GM12878 (cell line): ENCODE measurements at regions not wholly inside any gene's neighbourhood (a gene's known extent, or its start where the extent isn't known, plus 50 kb on each side); places are given as distances from the start of the nearest gene placed in this dataset.

Experiments
- ATAC-seq: fragments of 200-7000 bp; cut with Tn5 transposase; 3 replicates; pipeline ENCODE4 v1.9.1; 2020; ENCODE audit warnings: mild to moderate bottlenecking, moderate library complexity
- BruUV-seq: library from RNA; stranded (reverse); fragments of 400-500 nt; replicated peaks from 2 replicates; lab custom pipeline; 2021; lab: Mats Ljungman, UMichigan
- CTCF ChIA-PET: fragments of 300-600 bp; sonication (Branson Sonifier 250); formaldehyde crosslinking; extraction: SDS; loops from one replicate; lab custom pipeline; 2021; ENCODE audit warnings: inconsistent platforms; lab: Yijun Ruan, JAX
- POLR2A ChIA-PET: fragments of 350-600 bp; formaldehyde crosslinking; extraction: SDS; loops from one replicate; lab custom pipeline; 2021; ENCODE audit warnings: inconsistent platforms; lab: Charles Lee
- RAD21 ChIA-PET: fragments of 300-600 bp; sonication (Branson Sonifier 250); formaldehyde crosslinking; loops from one replicate; lab custom pipeline; 2023; ENCODE audit warnings: antibody characterized with exemption; ENCODE audit not compliant: unreplicated experiment; lab: Charles Lee
- SMC1A ChIA-PET: fragments of 300-600 bp; sonication (Branson Sonifier 250); formaldehyde crosslinking; loops from one replicate; lab custom pipeline; 2023; ENCODE audit not compliant: unreplicated experiment, uncharacterized antibody; lab: Charles Lee
- DNase-seq: peaks from one replicate; pipeline ENCODE4 v3.0.0-alpha.2; 2011; ENCODE audit warnings: low read depth, low spot score
- FAIRE-seq: peaks from 3 replicates; lab custom pipeline; 2011; peaks lifted over from hg19 to GRCh38; lab: Jason Lieb, UNC
- H2AFZ ChIP-seq: 2 replicates; pipeline ENCODE4 v1.6.0; 2011; ENCODE audit warnings: low read depth, low read length, control low read depth; ENCODE audit not compliant: control insufficient read depth
- H3K27ac ChIP-seq: 2 replicates; pipeline ENCODE4 v1.5.1; 2011; ENCODE audit warnings: control low read depth; ENCODE audit not compliant: control insufficient read depth, insufficient read depth
- H3K27me3 ChIP-seq, 2 experiments: replicated peaks in 1 of 2; 2 replicates each; pipeline versions ENCODE4 v1.6.0 to v1.6.1; 2011; ENCODE audit warnings: low read length in 1 of 2; ENCODE audit not compliant: control insufficient read depth in 2 of 2, insufficient read depth in 2 of 2
- H3K36me3 ChIP-seq, 2 experiments: 2 replicates each; pipeline ENCODE4 v1.5.1; 2011; ENCODE audit warnings: low read length in 1 of 2; ENCODE audit not compliant: control insufficient read depth in 2 of 2, insufficient read depth in 2 of 2
- H3K4me1 ChIP-seq: 2 replicates; pipeline ENCODE4 v1.6.1; 2011; ENCODE audit warnings: mild to moderate bottlenecking, low read length, moderate library complexity, mixed read lengths; ENCODE audit not compliant: control insufficient read depth, insufficient read depth
- H3K4me2 ChIP-seq: 2 replicates; pipeline ENCODE4 v1.6.0; 2011; ENCODE audit warnings: control low read depth; ENCODE audit not compliant: control insufficient read depth, insufficient read depth
- H3K4me3 ChIP-seq: fragments of 200-600 bp; sonication (generic); 2 replicates; pipeline ENCODE4 v1.5.1; 2016
- H3K79me2 ChIP-seq: 2 replicates; pipeline ENCODE4 v1.6.0; 2011; ENCODE audit warnings: low read length; ENCODE audit not compliant: control insufficient read depth, insufficient read depth
- H3K9ac ChIP-seq: 2 replicates; pipeline ENCODE4 v1.8.0; 2011; ENCODE audit warnings: low read length, control low read depth, mixed read lengths; ENCODE audit not compliant: control insufficient read depth, insufficient read depth
- H3K9me3 ChIP-seq: replicated peaks from 3 replicates; pipeline ENCODE4 v1.5.1; 2011; ENCODE audit warnings: mild to moderate bottlenecking, low read length; ENCODE audit not compliant: control insufficient read depth, insufficient read depth
- H4K20me1 ChIP-seq: 2 replicates; pipeline ENCODE4 v1.6.0; 2011; ENCODE audit not compliant: control insufficient read depth, insufficient read depth
- CBFB ChIP-seq: IDR thresholded peaks from 2 replicates; pipeline ENCODE4 v1.6.1; 2016; ENCODE audit warnings: antibody characterized with exemption, low read depth
- CREM ChIP-seq: IDR thresholded peaks from 2 replicates; pipeline ENCODE4 v1.6.1; 2014; ENCODE audit warnings: antibody characterized with exemption, low read depth
- GABPA ChIP-seq: IDR thresholded peaks from 2 replicates; pipeline ENCODE4 v1.6.1; 2014; ENCODE audit warnings: antibody characterized with exemption, low read depth, mild to moderate bottlenecking, inconsistent platforms
- HDAC6 ChIP-seq: fragments of 200-600 bp; sonication (generic); IDR thresholded peaks from one replicate; pipeline ENCODE4 v1.8.0; 2017; ENCODE audit warnings: antibody characterized with exemption; ENCODE audit not compliant: unreplicated experiment
- NFIC ChIP-seq: IDR thresholded peaks from 2 replicates; pipeline ENCODE4 v1.6.1; 2012; ENCODE audit warnings: low read depth, mild to moderate bottlenecking, inconsistent platforms, low read length, moderate library complexity
- NR2C1 ChIP-seq: fragments of 450-650 bp; IDR thresholded peaks from 2 replicates; pipeline ENCODE4 v1.6.1; 2017; ENCODE audit warnings: antibody characterized with exemption, mild to moderate bottlenecking, moderate library complexity
- PAX8 ChIP-seq: fragments of 450-650 bp; IDR thresholded peaks from 2 replicates; pipeline ENCODE4 v1.6.1; 2017; ENCODE audit warnings: mild to moderate bottlenecking, moderate library complexity
- SUZ12 ChIP-seq: fragments of 200-600 bp; sonication (generic); IDR thresholded peaks from one replicate; pipeline ENCODE4 v1.6.1; 2018; ENCODE audit warnings: antibody characterized with exemption, mild to moderate bottlenecking; ENCODE audit not compliant: unreplicated experiment
- WRNIP1 ChIP-seq: IDR thresholded peaks from 2 replicates; pipeline ENCODE4 v1.6.1; 2011; ENCODE audit warnings: low read depth, low read length, improper control_type of control experiment, borderline replicate concordance
- ZNF687 ChIP-seq: fragments of 450-650 bp; IDR thresholded peaks from 2 replicates; pipeline ENCODE4 v1.6.1; 2017; ENCODE audit warnings: mild to moderate bottlenecking, moderate library complexity
- WGBS: methylation state at CpG from one replicate; pipeline ENCODE4 v1.1.6; 2016; ENCODE audit warnings: low lambda C conversion rate; ENCODE audit not compliant: insufficient replicate concordance, insufficient coverage; ENCODE audit errors: missing lambda C conversion rate; 5-methylcytosine and 5-hydroxymethylcytosine counted together
- in situ Hi-C: fragments of 300-500 bp; cut with MboI; formaldehyde crosslinking; loops from 9 replicates; pipeline ENCODE4 v1.14.3; 2018; ENCODE audit warnings: mixed read lengths
- intact Hi-C: fragments of 100-400 bp; cut with micrococcal nuclease; formaldehyde crosslinking; loops from one replicate; pipeline ENCODE4 v1.14.2; 2022; ENCODE audit not compliant: unreplicated experiment
- TF ChIP-seq, protein P1 (sequence below): IDR thresholded peaks from 2 replicates; pipeline ENCODE4 v1.6.1; 2012; ENCODE audit warnings: low read length, inconsistent platforms

DNA sequence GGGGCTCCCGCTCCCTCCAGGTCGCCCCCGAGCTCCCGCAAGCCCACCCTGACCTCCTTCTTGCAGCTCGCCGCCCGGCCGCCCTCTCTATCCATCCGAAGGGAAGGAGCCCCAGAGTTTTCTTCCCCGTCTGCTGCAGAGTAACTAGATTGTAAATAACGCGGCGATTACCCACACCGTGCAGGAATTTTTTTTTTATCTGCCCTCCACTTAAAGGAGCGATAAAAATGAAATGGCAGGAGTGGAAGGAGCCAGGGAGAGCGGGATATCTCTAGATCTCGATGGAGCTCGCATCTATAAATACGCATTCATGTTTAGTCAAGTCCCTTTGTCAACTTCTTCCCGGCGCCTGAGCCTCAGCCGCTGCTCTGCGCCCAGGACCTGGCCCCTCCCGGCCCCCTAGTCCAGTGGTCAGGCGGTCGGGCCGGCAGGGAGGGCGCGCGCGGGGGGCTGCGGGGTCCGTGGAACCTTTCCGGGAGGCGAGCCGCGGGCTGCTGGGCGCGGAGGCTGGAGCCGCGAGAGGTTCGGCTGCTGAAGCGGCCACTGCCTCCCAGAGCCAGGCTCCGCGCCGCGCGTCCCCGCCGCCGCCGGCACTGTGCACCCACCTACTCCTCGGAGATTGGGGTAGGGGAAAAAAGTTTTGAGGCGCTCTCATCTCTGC is 386.0 kb downstream of the BCAT1 start:
- Histone ChIP-seq H3K4me1 (no peaks in the 10 kb centered on the region), H2AFZ (no peak overlapping the region), H3K79me2 (no peaks in the 10 kb centered on the region), H3K27ac (no peak overlapping the region), H3K4me3 (no peak overlapping the region), H3K4me2 (peak overlapping the region; percentile 55), H3K9ac (no peak overlapping the region), H3K36me3 (no peaks in the 10 kb centered on the region), H4K20me1 (no peaks in the 10 kb centered on the region), H3K9me3 (no peaks in the 10 kb centered on the region), H3K27me3 (peaks cover 22 to 23% of the 10 kb centered on the region in 2 experiments)
- WGBS = 6% methylated on average over 45 of the region's 54 CpGs
- CTCF ChIA-PET = no interaction called here
- ATAC-seq = 0 out of 3 replicates have a peak, but pooled peaks have one; percentile 16
- intact Hi-C loops = no loop called here
- in situ Hi-C loops = no loop called here
- SMC1A ChIA-PET = no interaction called here
- POLR2A ChIA-PET = no interaction called here
- no peak for FAIRE-seq
- peak; percentile 100 for TF ChIP-seq SUZ12
- TF ChIP-seq PAX8 = no peak
- TF ChIP-seq GABPA = no peak
- BruUV-seq = no TSS peak
- RAD21 ChIA-PET = no interaction called here
- DNase-seq = no peak

- ChIA-PET SMC1A (no interaction called here), CTCF (no interaction called here), RAD21 (no interaction called here), POLR2A (no interaction called here)
- Histone ChIP-seq H3K79me2 (no peaks in the 10 kb centered on the region), H3K27me3 (peaks cover 22 to 23% of the 10 kb centered on the region in 2 experiments), H3K4me1 (no peaks in the 10 kb centered on the region), H3K27ac (no peak overlapping the region), H3K4me2 (peak overlapping the region; percentile 74), H4K20me1 (no peaks in the 10 kb centered on the region), H2AFZ (no peak overlapping the region), H3K36me3 (no peaks in the 10 kb centered on the region), H3K4me3 (peak overlapping the region; percentile 66), H3K9me3 (no peaks in the 10 kb centered on the region), H3K9ac (no peak overlapping the region)
- DNase-seq (no peak), FAIRE-seq (no peak), ATAC-seq (peak; percentile 52)
- intact Hi-C loops = no loop called here
- BruUV-seq = no TSS peak
- under 1% methylated on average over 55 of the region's 76 CpGs for WGBS
- in situ Hi-C loops = no loop called here
- TF ChIP-seq, protein P1, sequence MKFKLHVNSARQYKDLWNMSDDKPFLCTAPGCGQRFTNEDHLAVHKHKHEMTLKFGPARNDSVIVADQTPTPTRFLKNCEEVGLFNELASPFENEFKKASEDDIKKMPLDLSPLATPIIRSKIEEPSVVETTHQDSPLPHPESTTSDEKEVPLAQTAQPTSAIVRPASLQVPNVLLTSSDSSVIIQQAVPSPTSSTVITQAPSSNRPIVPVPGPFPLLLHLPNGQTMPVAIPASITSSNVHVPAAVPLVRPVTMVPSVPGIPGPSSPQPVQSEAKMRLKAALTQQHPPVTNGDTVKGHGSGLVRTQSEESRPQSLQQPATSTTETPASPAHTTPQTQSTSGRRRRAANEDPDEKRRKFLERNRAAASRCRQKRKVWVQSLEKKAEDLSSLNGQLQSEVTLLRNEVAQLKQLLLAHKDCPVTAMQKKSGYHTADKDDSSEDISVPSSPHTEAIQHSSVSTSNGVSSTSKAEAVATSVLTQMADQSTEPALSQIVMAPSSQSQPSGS = no peak
- TF ChIP-seq WRNIP1 (no peak), NFIC (no peak), CBFB (no peak), NR2C1 (no peak), ZNF687 (no peak), CREM (no peak), HDAC6 (no peak)
These were observed 386.8 kb downstream of the BCAT1 start for GRCh38 chr12:24561882-24562770.
